SK-N-SH (cell line): ENCODE measurements at regions not wholly inside any gene's neighbourhood (a gene's known extent, or its start where the extent isn't known, plus 50 kb on each side); places are given as distances from the start of the nearest gene placed in this dataset.

Experiments used
- CTCF ChIA-PET: fragments of 300-600, 350-600 bp; formaldehyde crosslinking; extraction: SDS; loops from one replicate; lab custom pipeline; 2021; lab: Yijun Ruan, JAX
- POLR2A ChIA-PET: fragments of 350-600 bp; sonication (Branson Sonifier 250); formaldehyde crosslinking; extraction: SDS; loops from one replicate; lab custom pipeline; 2020; ENCODE audit warnings: antibody characterized with exemption, inconsistent platforms; lab: Yijun Ruan, JAX
- DNase-seq: peaks from one replicate; pipeline ENCODE4 v3.0.0; 2012
- H2AFZ ChIP-seq: fragments of 200-600 bp; sonication (generic); 2 replicates; pipeline ENCODE4 v1.8.1; 2016; ENCODE audit warnings: antibody characterized with exemption, mild to moderate bottlenecking, low read depth
- H3F3A ChIP-seq: fragments of 200-600 bp; sonication (generic); replicated peaks from 2 replicates; pipeline ENCODE3; 2016; ENCODE audit warnings: antibody characterized with exemption, mild to moderate bottlenecking; ENCODE audit not compliant: insufficient read depth
- H3K27ac ChIP-seq, 2 experiments: fragments of 200-500 bp in 1 of 2; fragments of 200-600 bp in 1 of 2; sonication (Bioruptor generic) in 1 of 2; sonication (generic), shearing (Covaris generic) in 1 of 2; 2 replicates each; pipeline versions ENCODE4 v1.5.1 to v1.6.1; 2014 to 2016; ENCODE audit warnings: low read depth in 2 of 2, inconsistent platforms in 1 of 2, low read length in 1 of 2, mild to moderate bottlenecking in 1 of 2, mixed read lengths in 1 of 2
- H3K27me3 ChIP-seq: fragments of 200-600 bp; sonication (generic), shearing (Covaris generic); 2 replicates; pipeline ENCODE4 v1.6.1; 2016; ENCODE audit warnings: mixed run types; ENCODE audit not compliant: insufficient read depth
- H3K36me3 ChIP-seq, 2 experiments: fragments of 200-500 bp in 1 of 2; fragments of 200-600 bp in 1 of 2; sonication (Bioruptor generic) in 1 of 2; sonication (generic) in 1 of 2; replicated peaks in 1 of 2; 2 replicates each; pipeline versions ENCODE3 to v1.5.1; 2014 to 2016; ENCODE audit warnings: low read length in 1 of 2, mild to moderate bottlenecking in 1 of 2; ENCODE audit not compliant: insufficient read depth in 2 of 2, control insufficient read depth in 1 of 2
- H3K4me1 ChIP-seq, 2 experiments: fragments of 200-500 bp in 1 of 2; fragments of 200-600 bp in 1 of 2; sonication (Bioruptor generic) in 1 of 2; sonication (generic), shearing (Covaris generic) in 1 of 2; 2 replicates each; pipeline versions ENCODE4 v1.5.1 to v1.6.1; 2014 to 2016; ENCODE audit warnings: low read depth in 1 of 2, low read length in 1 of 2, mixed run types in 1 of 2; ENCODE audit not compliant: insufficient read depth in 2 of 2, control insufficient read depth in 1 of 2
- H3K4me2 ChIP-seq: fragments of 200-600 bp; sonication (generic), shearing (Covaris generic); 2 replicates; pipeline ENCODE4 v1.6.1; 2017; ENCODE audit warnings: mixed run types
- H3K4me3 ChIP-seq, 2 experiments: fragments of 200-500 bp in 1 of 2; fragments of 200-600 bp in 1 of 2; sonication (Bioruptor generic) in 1 of 2; sonication (generic), shearing (Covaris generic) in 1 of 2; 2 replicates each; pipeline versions ENCODE4 v1.5.1 to v1.8.1; 2014 to 2016; ENCODE audit warnings: low read depth in 2 of 2, inconsistent platforms in 1 of 2, low read length in 1 of 2, mild to moderate bottlenecking in 1 of 2, mixed read lengths in 1 of 2, moderate library complexity in 1 of 2
- H3K79me2 ChIP-seq: fragments of 200-600 bp; sonication (generic); 2 replicates; pipeline ENCODE4 v1.8.1; 2017; ENCODE audit warnings: mild to moderate bottlenecking; ENCODE audit not compliant: insufficient read depth
- H3K9ac ChIP-seq: fragments of 200-600 bp; sonication (generic); 2 replicates; pipeline ENCODE4 v1.6.1; 2017; ENCODE audit warnings: mixed run types
- H3K9me2 ChIP-seq: fragments of 200-600 bp; sonication (generic); 2 replicates; pipeline ENCODE4 v1.6.1; 2017; ENCODE audit warnings: mixed run types
- H3K9me3 ChIP-seq: fragments of 200-600 bp; sonication (generic); 2 replicates; pipeline ENCODE4 v1.6.1; 2017; ENCODE audit warnings: mixed run types, mild to moderate bottlenecking, moderate library complexity
- H4K20me1 ChIP-seq: fragments of 200-600 bp; sonication (generic); 2 replicates; pipeline ENCODE4 v1.6.1; 2017; ENCODE audit warnings: mild to moderate bottlenecking, mixed run types; ENCODE audit not compliant: insufficient read depth
- CTCF ChIP-seq: fragments of 200-600 bp; sonication (generic); IDR thresholded peaks from 2 replicates; pipeline ENCODE4 v1.6.1; 2017; ENCODE audit warnings: antibody characterized with exemption, mild to moderate bottlenecking, moderate library complexity
- EP300 ChIP-seq, 2 experiments: IDR thresholded peaks; 2 replicates each; pipeline versions ENCODE4 v1.4.0 to v1.6.1; 2012; ENCODE audit warnings: borderline replicate concordance in 1 of 2, low read depth in 1 of 2, low read length in 1 of 2
- MEF2A ChIP-seq: IDR thresholded peaks from 2 replicates; pipeline ENCODE4 v1.4.0; 2012; ENCODE audit warnings: low read depth, borderline replicate concordance
- MXI1 ChIP-seq: IDR thresholded peaks from 2 replicates; pipeline ENCODE4 v1.6.1; 2012; ENCODE audit warnings: mild to moderate bottlenecking, low read depth, low read length, improper control_type of control experiment
- NFIC ChIP-seq: IDR thresholded peaks from 2 replicates; pipeline ENCODE4 v1.4.0; 2012; ENCODE audit warnings: borderline replicate concordance
- PBX3 ChIP-seq: IDR thresholded peaks from 2 replicates; pipeline ENCODE4; 2012
- REST ChIP-seq: IDR thresholded peaks from 2 replicates; pipeline ENCODE4 v1.6.1; 2012; ENCODE audit warnings: mild to moderate bottlenecking, low read depth, low read length, moderate library complexity
- RXRA ChIP-seq: IDR thresholded peaks from 2 replicates; pipeline ENCODE4 v1.4.0; 2012; ENCODE audit warnings: low read depth, mild to moderate bottlenecking, borderline replicate concordance
- TAF1 ChIP-seq: IDR thresholded peaks from 2 replicates; pipeline ENCODE4 v1.6.1; 2012; ENCODE audit warnings: low read depth, mild to moderate bottlenecking, low read length, moderate library complexity, borderline replicate concordance
- TCF12 ChIP-seq: IDR thresholded peaks from 2 replicates; pipeline ENCODE4 v1.4.0; 2012
- YY1 ChIP-seq: IDR thresholded peaks from 2 replicates; pipeline ENCODE4 v1.4.0; 2012; ENCODE audit warnings: low read depth, mild to moderate bottlenecking
- WGBS: methylation state at CpG from one replicate; pipeline ENCODE4 v1.1.6; 2017; ENCODE audit warnings: low lambda C conversion rate; 5-methylcytosine and 5-hydroxymethylcytosine counted together

GRCh38 chr2:146997488-146997887, 847.3 kb upstream of the ACVR2A start (continued):
- TF ChIP-seq REST (no peak), RXRA (no peak), CTCF (no peak), EP300 (IDR thresholded peaks at IDR 0.05; ENCODE audit: borderline replicate concordance in 1 of 2, low read depth in 1 of 2, low read length in 1 of 2) (no peak)

- Histone ChIP-seq H3K79me2 (no peaks in the 10 kb centered on the region), H3K9me3 (no peaks in the 10 kb centered on the region), H3K9ac (no peak overlapping the region), H3F3A (peaks cover 11% of the 10 kb centered on the region), H3K9me2 (no peaks in the 10 kb centered on the region), H3K4me2 (no peak overlapping the region), H3K36me3 (no peaks in the 10 kb centered on the region), H4K20me1 (no peaks in the 10 kb centered on the region), H2AFZ (no peak overlapping the region), H3K4me1 (peaks cover 0 to 8% of the 10 kb centered on the region in 2 experiments; a peak in 1 of 4 replicates), H3K4me3 (no peak overlapping the region), H3K27me3 (no peaks in the 10 kb centered on the region), H3K27ac (no peak overlapping the region)
- DNase-seq, result no peak
- TF ChIP-seq TAF1, result no peak
- TF ChIP-seq MEF2A, result no peak
- no peak for TF ChIP-seq EP300 (IDR thresholded peaks at IDR 0.05; ENCODE audit: borderline replicate concordance in 1 of 2, low read depth in 1 of 2, low read length in 1 of 2)
- no peak for TF ChIP-seq YY1
- no peak for TF ChIP-seq TCF12
- TF ChIP-seq PBX3, result no peak
- no peak for TF ChIP-seq MXI1
- no peak for TF ChIP-seq NFIC
- ChIA-PET POLR2A (no interaction called here), CTCF (interaction anchor here (1.0 kb wide), 1 partner anchor 15 kb away, joined by 3 read pairs; no protein-coding TSS in a partner anchor)
- 4% methylated on average over 1 of the region's 1 CpG for WGBS
Observed at GRCh38 chr2:146994246-146994645, 850.6 kb upstream of the ACVR2A start.
